Astrocyte of the spinal cord (primary cell): ENCODE measurements at regions not wholly inside any gene's neighbourhood (a gene's known extent, or its start where the extent isn't known, plus 50 kb on each side); places are given as distances from the start of the nearest gene placed in this dataset.

Experiments used
- DNase-seq: peaks from one replicate; pipeline ENCODE4 v3.0.0; 2011; ENCODE audit warnings: low read depth, low spot score
- H3K4me3 ChIP-seq: 2 replicates; pipeline ENCODE4 v1.5.1; 2011; ENCODE audit warnings: low read depth, mild to moderate bottlenecking, low read length, moderate library complexity
- CTCF ChIP-seq: IDR thresholded peaks from 2 replicates; pipeline ENCODE4 v1.5.1; 2012; ENCODE audit warnings: low read depth, mild to moderate bottlenecking, low read length, inconsistent platforms
- in situ Hi-C: cut with HindIII; loops from 2 replicates; pipeline ENCODE4 v1.10.0; 2017; ENCODE audit warnings: low sequenced_read_pairs

- no peak for DNase-seq
- in situ Hi-C loops: no loop called here
- H3K4me3 ChIP-seq: no peak overlapping the region
- no peak for TF ChIP-seq CTCF
Observed at GRCh38 chr2:67851956-67852824, 210.6 kb downstream of the C1D start.

DNA sequence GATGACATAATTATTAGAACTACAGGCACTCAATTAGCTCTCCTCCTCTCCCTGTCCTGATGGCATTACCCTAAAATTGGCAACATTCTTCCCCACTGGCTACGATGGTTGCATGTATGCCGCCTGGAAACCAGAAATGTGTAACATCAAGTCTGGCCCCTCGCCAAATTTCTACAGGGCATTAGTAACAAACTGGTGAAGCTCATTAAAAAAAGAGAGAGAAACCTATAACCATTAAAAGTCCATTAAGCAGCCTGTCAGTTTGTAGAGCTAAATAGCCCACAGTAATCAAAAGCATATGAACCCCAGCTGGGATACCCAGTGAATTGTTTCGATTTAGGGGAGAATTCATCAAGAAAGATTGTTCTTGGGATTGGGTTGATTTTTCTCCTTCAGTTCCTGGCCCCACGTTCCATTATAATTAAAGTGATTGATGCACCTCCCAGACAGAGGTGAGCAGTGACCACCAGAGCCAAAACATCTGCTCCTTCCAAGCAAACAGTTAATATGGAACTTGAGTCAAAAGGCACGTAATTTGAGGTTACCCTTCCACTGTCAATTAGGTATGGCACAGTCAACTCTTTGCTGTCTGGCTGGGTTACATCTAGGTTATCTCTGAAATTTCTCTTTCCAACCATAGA, 208.6 kb downstream of the C1D start:
- in situ Hi-C loops: no loop called here
- no peak overlapping the region for H3K4me3 ChIP-seq
- TF ChIP-seq CTCF: no peak
- no peak for DNase-seq

DNA sequence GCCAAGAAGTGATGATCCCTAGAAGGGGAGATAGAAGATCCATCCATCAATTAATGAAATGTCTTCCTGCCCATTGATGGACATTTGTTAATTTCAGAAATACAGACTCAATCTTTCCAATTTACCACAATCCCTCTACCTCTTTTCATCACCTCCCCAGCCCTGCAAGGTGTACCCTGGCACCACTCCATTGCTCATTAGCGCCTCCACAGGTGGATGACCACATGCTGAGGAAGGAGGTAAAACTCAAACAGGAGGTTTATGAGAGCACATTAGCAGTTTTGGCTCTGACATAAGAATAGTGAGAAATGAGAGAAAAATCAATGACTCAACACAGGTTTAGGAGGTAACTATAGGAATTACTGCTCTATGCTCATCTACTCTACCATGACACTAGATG, 208.0 kb downstream of the C1D start:
- no peak overlapping the region for H3K4me3 ChIP-seq
- TF ChIP-seq CTCF: no peak
- no peak for DNase-seq
- in situ Hi-C loops: no loop called here

DNA sequence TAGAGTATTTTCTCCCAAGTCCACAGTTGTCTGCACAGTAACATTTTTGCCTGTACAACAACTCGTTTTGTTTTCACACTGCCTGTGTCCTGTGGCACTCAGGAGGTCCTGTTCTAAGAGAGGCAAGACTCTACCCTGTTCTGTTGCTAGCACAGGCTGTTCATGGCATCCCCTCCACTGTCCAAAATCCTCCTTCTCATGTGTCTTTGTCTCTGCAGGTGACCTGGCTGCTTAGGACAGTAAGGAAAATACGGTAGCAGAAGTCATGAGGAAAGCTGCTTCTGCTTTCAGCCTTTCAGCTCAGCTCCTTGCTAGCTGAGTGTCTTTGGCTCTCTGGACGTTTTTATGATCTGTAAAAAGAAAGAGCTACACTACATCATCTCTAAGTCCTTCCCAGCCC, 205.9 kb downstream of the C1D start:
- in situ Hi-C loops: no loop called here
- no peak for DNase-seq
- TF ChIP-seq CTCF: no peak
- no peak overlapping the region for H3K4me3 ChIP-seq

GRCh38 chr2:67857836-67858235, 205.0 kb downstream of the C1D start:
- in situ Hi-C loops: no loop called here
- no peak for TF ChIP-seq CTCF

GRCh38 chr2:67858886-67859285, 203.9 kb downstream of the C1D start:
- no peak for TF ChIP-seq CTCF
- in situ Hi-C loops: no loop called here
- DNase-seq: no peak
- H3K4me3 ChIP-seq: no peak overlapping the region

More at GRCh38 chr2:67857836-67858235, 205.0 kb downstream of the C1D start:
- H3K4me3 ChIP-seq: no peak overlapping the region
- no peak for DNase-seq
